Loucy (cell line): ENCODE measurements at regions not wholly inside any gene's neighbourhood (a gene's known extent, or its start where the extent isn't known, plus 50 kb on each side); places are given as distances from the start of the nearest gene placed in this dataset.

ENCODE experiments used
- CTCF ChIP-seq: fragments of 200-600 bp; sonication (generic); conservative IDR thresholded peaks from 2 replicates; pipeline ENCODE4 v1.5.1; 2014; ENCODE audit warnings: mild to moderate bottlenecking, antibody characterized with exemption, low read length
- EZH2phosphoT487 ChIP-seq: fragments of 200-600 bp; IDR thresholded peaks from 2 replicates; pipeline ENCODE4 v1.6.1; 2018; ENCODE audit warnings: antibody characterized with exemption, mild to moderate bottlenecking, moderate library complexity, borderline replicate concordance

- no peak for TF ChIP-seq CTCF
- TF ChIP-seq EZH2phosphoT487 = no peak
Observed at GRCh38 chr6:82458705-82459104, 95.1 kb downstream of the TPBG start.
